ENCODE measurements at regions not wholly inside any gene's neighbourhood (a gene's known extent, or its start where the extent isn't known, plus 50 kb on each side); places are given as distances from the start of the nearest gene placed in this dataset.

GRCh38 chr2:18639756-18640453, 50.5 kb upstream of the NT5C1B start:
- DNase-seq, result no peak

Measured in NCI-H1092 treated with DMSO at 0.1 percent for 48 hours (cell line).